Stomach smooth muscle (tissue), 2 donors: ENCODE measurements at regions not wholly inside any gene's neighbourhood (a gene's known extent, or its start where the extent isn't known, plus 50 kb on each side); places are given as distances from the start of the nearest gene placed in this dataset.
"Not testable (repeated sequence)": the region's sequence is repeated elsewhere in the genome, so short reads cannot be mapped to it uniquely, and the experiment has no call there.

Experiments
- H3K27ac ChIP-seq: one replicate; pipeline ENCODE4 v1.7.0; 2013; ENCODE audit warnings: mild to moderate bottlenecking, low read length, inconsistent platforms
- H3K27me3 ChIP-seq, 2 donors: one replicate each; pipeline ENCODE4 v1.7.0; 2013; ENCODE audit warnings: low read length in 2 of 2; ENCODE audit not compliant: insufficient read depth in 2 of 2, control insufficient read depth in 1 of 2
- H3K36me3 ChIP-seq, 2 donors: one replicate each; pipeline ENCODE4 v1.7.0; 2013; ENCODE audit warnings: low read length in 2 of 2; ENCODE audit not compliant: control insufficient read depth in 2 of 2, insufficient read depth in 2 of 2
- H3K4me1 ChIP-seq: one replicate; pipeline ENCODE4 v1.7.0; 2013; ENCODE audit warnings: low read length; ENCODE audit not compliant: control insufficient read depth, insufficient read depth
- H3K4me3 ChIP-seq, 2 donors: one replicate each; pipeline ENCODE4 v1.7.0; 2013; ENCODE audit warnings: low read length in 2 of 2
- H3K9ac ChIP-seq, 2 donors: one replicate each; pipeline ENCODE4 v1.7.0; 2013; ENCODE audit warnings: low read length in 2 of 2, mild to moderate bottlenecking in 1 of 2
- H3K9me3 ChIP-seq, 2 donors: one replicate each; pipeline ENCODE4 v1.7.0; 2013; ENCODE audit warnings: low read length in 2 of 2; ENCODE audit not compliant: control insufficient read depth in 2 of 2
- donor health status: healthy.
- donor health status: Pancreatic carcinoma.

GRCh38 chr6:133787859-133788505, 100.9 kb upstream of the TCF21 start:
- Histone ChIP-seq H3K36me3 (no peaks in the 10 kb centered on the region), H3K27me3 (no peaks in the 10 kb centered on the region), H3K9me3 (no peaks in the 10 kb centered on the region), H3K27ac (no peak overlapping the region), H3K4me1 (no peaks in the 10 kb centered on the region), H3K4me3 (no peak overlapping the region), H3K9ac (no peak overlapping the region)

GRCh38 chr6:133788556-133788955, 100.4 kb upstream of the TCF21 start:
- Histone ChIP-seq H3K36me3 (no peaks in the 10 kb centered on the region), H3K9me3 (no peaks in the 10 kb centered on the region), H3K27me3 (no peaks in the 10 kb centered on the region), H3K9ac (no peak overlapping the region), H3K27ac (no peak overlapping the region), H3K4me1 (no peaks in the 10 kb centered on the region), H3K4me3 (no peak overlapping the region)

- not testable (repeated sequence) for H3K4me3 ChIP-seq, H3K9me3 ChIP-seq, H3K4me1 ChIP-seq, H3K36me3 ChIP-seq, H3K27me3 ChIP-seq, H3K27ac ChIP-seq, H3K9ac ChIP-seq
These were observed 99.5 kb upstream of the TCF21 start for GRCh38 chr6:133789449-133789848.

GRCh38 chr6:133790756-133791155, 98.2 kb upstream of the TCF21 start:
- not testable (repeated sequence) for H3K9me3 ChIP-seq, H3K27ac ChIP-seq, H3K4me3 ChIP-seq, H3K4me1 ChIP-seq, H3K9ac ChIP-seq, H3K27me3 ChIP-seq, H3K36me3 ChIP-seq

- H3K27me3 ChIP-seq, H3K9me3 ChIP-seq, H3K9ac ChIP-seq, H3K36me3 ChIP-seq, H3K4me3 ChIP-seq, H3K27ac ChIP-seq, H3K4me1 ChIP-seq: not testable (repeated sequence)
These were observed 93.9 kb upstream of the TCF21 start for GRCh38 chr6:133795051-133795450.

GRCh38 chr6:133796235-133796634, 92.7 kb upstream of the TCF21 start:
- no peak overlapping the region for H3K9ac ChIP-seq
- no peak overlapping the region for H3K27ac ChIP-seq
- no peaks in the 10 kb centered on the region for H3K27me3 ChIP-seq
- no peaks in the 10 kb centered on the region for H3K9me3 ChIP-seq
- no peak overlapping the region for H3K4me3 ChIP-seq
- H3K36me3 ChIP-seq, result no peaks in the 10 kb centered on the region
- no peaks in the 10 kb centered on the region for H3K4me1 ChIP-seq

GRCh38 chr6:133799043-133799442, 89.9 kb upstream of the TCF21 start:
- Histone ChIP-seq H3K27ac (no peak overlapping the region), H3K4me1 (no peaks in the 10 kb centered on the region), H3K27me3 (no peaks in the 10 kb centered on the region), H3K36me3 (no peaks in the 10 kb centered on the region), H3K9me3 (no peaks in the 10 kb centered on the region), H3K4me3 (no peak overlapping the region), H3K9ac (no peak overlapping the region)

- H3K27me3 ChIP-seq, result no peaks in the 10 kb centered on the region
- H3K4me3 ChIP-seq, result no peak overlapping the region
- H3K4me1 ChIP-seq, result no peaks in the 10 kb centered on the region
- no peaks in the 10 kb centered on the region for H3K36me3 ChIP-seq
- no peaks in the 10 kb centered on the region for H3K9me3 ChIP-seq
- H3K9ac ChIP-seq, result no peak overlapping the region
- H3K27ac ChIP-seq, result no peak overlapping the region
These were observed 86.1 kb upstream of the TCF21 start for GRCh38 chr6:133802861-133803260.

GRCh38 chr6:133804265-133804664, 84.6 kb upstream of the TCF21 start:
- Histone ChIP-seq H3K27me3 (no peaks in the 10 kb centered on the region), H3K4me3 (no peak overlapping the region), H3K27ac (no peak overlapping the region), H3K4me1 (no peaks in the 10 kb centered on the region), H3K9ac (no peak overlapping the region), H3K9me3 (no peaks in the 10 kb centered on the region), H3K36me3 (no peaks in the 10 kb centered on the region)

- H3K4me1 ChIP-seq, result no peaks in the 10 kb centered on the region
- no peaks in the 10 kb centered on the region for H3K27me3 ChIP-seq
- no peak overlapping the region for H3K4me3 ChIP-seq
- H3K9ac ChIP-seq, result no peak overlapping the region
- no peak overlapping the region for H3K27ac ChIP-seq
- H3K9me3 ChIP-seq, result no peaks in the 10 kb centered on the region
- H3K36me3 ChIP-seq, result no peaks in the 10 kb centered on the region
These were observed 83.0 kb upstream of the TCF21 start for GRCh38 chr6:133805876-133806275.

- Histone ChIP-seq H3K9me3 (no peaks in the 10 kb centered on the region), H3K27ac (no peak overlapping the region), H3K9ac (no peak overlapping the region), H3K4me1 (no peaks in the 10 kb centered on the region), H3K27me3 (no peaks in the 10 kb centered on the region), H3K4me3 (no peak overlapping the region), H3K36me3 (no peaks in the 10 kb centered on the region)
These were observed 82.4 kb upstream of the TCF21 start for GRCh38 chr6:133806382-133807140.
